Activated CD4-positive, alpha-beta T cell treated with anti-CD3 and anti-CD28 coated beads for 36 hours (primary cell): ENCODE measurements at regions not wholly inside any gene's neighbourhood (a gene's known extent, or its start where the extent isn't known, plus 50 kb on each side); places are given as distances from the start of the nearest gene placed in this dataset.

Source experiments
- ATAC-seq: fragments of 200-7000 bp; cut with Tn5 transposase; one replicate; pipeline ENCODE4 v1.10.0; 2021; ENCODE audit warnings: mild to moderate bottlenecking, moderate library complexity
- CTCF ChIA-PET: fragments of 350-600 bp; sonication (Branson Sonifier 250); formaldehyde crosslinking; loops from one replicate; lab custom pipeline; 2021; ENCODE audit warnings: antibody characterized with exemption; lab: Charles Lee
- POLR2A ChIA-PET: fragments of 350-600 bp; sonication (Branson Sonifier 250); formaldehyde crosslinking; loops from one replicate; lab custom pipeline; 2021; ENCODE audit warnings: antibody characterized with exemption, inconsistent platforms; lab: Charles Lee
- DNase-seq: peaks from one replicate; pipeline ENCODE4 v3.0.0-alpha.2; 2020
- H3K27ac Mint-ChIP-seq: one replicate; pipeline ENCODE4 v1.8.0; 2021; ENCODE audit warnings: mixed read lengths
- H3K27me3 Mint-ChIP-seq: one replicate; pipeline ENCODE4 v1.8.0; 2021; ENCODE audit warnings: mixed read lengths
- H3K36me3 Mint-ChIP-seq: one replicate; pipeline ENCODE4 v1.8.0; 2021; ENCODE audit warnings: low read depth, mixed read lengths
- H3K4me1 Mint-ChIP-seq: one replicate; pipeline ENCODE4 v1.8.0; 2021; ENCODE audit warnings: mixed read lengths
- H3K4me3 Mint-ChIP-seq: one replicate; pipeline ENCODE4 v1.8.0; 2021; ENCODE audit warnings: mild to moderate bottlenecking, moderate library complexity, mixed read lengths
- H3K9me3 Mint-ChIP-seq: one replicate; pipeline ENCODE4 v1.8.0; 2021; ENCODE audit warnings: low read depth, mixed read lengths
- intact Hi-C, 2 experiments: fragments of 100-400 bp; cut with DNase I in 1 of 2; cut with micrococcal nuclease in 1 of 2; formaldehyde crosslinking; loops; one replicate each; pipeline versions ENCODE4 v1.14.2 to v1.15.1; 2022 to 2024; cut with DNase I, micrococcal nuclease

DNA sequence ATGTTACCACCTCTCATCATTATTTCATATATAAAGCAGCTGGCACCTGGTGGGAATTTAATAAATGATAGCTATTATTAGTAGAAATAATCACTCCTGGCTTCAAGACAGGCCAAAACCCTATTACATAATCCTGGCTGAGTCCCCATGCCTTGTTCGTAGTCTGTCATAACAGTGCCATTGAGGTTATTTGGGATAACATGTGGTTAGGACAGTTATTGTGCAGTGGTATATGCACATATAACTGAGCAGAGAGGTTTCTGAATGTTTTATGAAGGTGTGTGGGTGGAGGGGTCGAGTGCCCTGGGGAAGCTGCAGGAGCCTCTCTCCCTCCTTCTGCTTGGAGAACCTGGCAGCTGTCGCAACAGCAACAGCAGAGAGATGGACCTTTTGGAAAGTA is 162.4 kb upstream of the NABP1 start:
- Mint-ChIP-seq H3K27ac (no peak overlapping the region), H3K9me3 (no peaks in the 10 kb centered on the region), H3K36me3 (no peaks in the 10 kb centered on the region), H3K4me3 (no peak overlapping the region), H3K27me3 (peaks cover 6% of the 10 kb centered on the region), H3K4me1 (no peaks in the 10 kb centered on the region)
- DNase-seq = no peak
- POLR2A ChIA-PET = no interaction called here
- CTCF ChIA-PET = interaction anchor here (0.6 to 2.6 kb wide), 9 partner anchors 10 to 360 kb away, joined by 3 to 11 read pairs (median 4); no protein-coding TSS in a partner anchor
- ATAC-seq = no peak
- intact Hi-C loops = no loop called here

DNA sequence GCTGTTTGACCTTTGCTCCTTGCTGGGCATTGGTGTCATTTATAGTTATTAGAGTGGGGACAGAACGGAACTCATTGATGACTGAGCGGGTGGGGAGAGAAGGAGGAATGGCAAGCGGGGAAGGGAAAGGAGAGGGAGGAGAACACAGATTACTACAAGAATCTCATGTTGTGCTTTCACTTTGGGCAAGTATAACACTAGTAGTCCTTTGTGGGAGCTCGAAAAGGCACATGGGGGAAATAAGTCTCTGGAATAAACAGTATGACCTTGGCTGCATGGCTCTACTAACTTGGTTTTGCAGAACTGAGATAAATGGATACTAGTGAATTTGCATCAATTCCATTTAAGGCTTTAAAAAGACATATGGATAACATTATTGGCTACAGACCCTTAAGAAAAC is 161.7 kb upstream of the NABP1 start:
- intact Hi-C loops = no loop called here
- Mint-ChIP-seq H3K36me3 (no peaks in the 10 kb centered on the region), H3K4me3 (no peak overlapping the region), H3K9me3 (no peaks in the 10 kb centered on the region), H3K4me1 (no peaks in the 10 kb centered on the region), H3K27me3 (peaks cover 6% of the 10 kb centered on the region), H3K27ac (no peak overlapping the region)
- CTCF ChIA-PET = interaction anchor here (0.6 to 2.6 kb wide), 7 partner anchors 9 to 464 kb away, joined by 3 to 11 read pairs (median 4); no protein-coding TSS in a partner anchor
- DNase-seq = no peak
- POLR2A ChIA-PET = no interaction called here
- ATAC-seq = no peak

DNA sequence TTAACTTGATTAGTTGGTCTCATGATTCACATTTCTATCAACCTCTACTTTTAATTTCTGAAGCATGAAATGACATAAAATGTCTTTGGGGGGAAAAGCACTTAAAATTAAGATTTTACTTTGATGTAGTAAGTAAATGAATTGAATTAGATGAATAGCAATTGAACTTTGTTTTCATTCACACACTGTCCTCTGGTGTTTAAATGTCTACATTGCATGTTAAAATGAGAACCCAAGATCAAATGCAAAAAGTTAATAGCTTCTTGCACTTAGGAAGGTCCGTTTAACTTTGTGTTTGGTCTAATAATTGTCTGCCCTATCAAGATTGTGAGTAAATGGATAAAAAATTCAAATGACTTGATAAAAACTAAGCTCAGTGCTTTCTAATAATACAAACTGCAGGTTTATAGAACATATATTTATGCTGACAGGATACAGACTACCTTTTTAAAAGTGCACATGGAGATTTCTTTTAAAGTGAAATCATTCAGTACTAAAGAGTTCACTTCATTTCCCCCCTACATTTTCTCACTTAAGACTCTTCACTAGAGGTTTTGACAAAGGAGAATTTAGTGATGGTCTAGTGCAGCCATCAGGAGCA is 156.2 kb upstream of the NABP1 start:
- no peak for ATAC-seq
- intact Hi-C loops = loop anchor here (1.0 to 10.0 kb wide), 7 partner anchors 157 to 469 kb away; partner anchors contain the start of gene MYO1B (in 1 of the 2)
- ChIA-PET POLR2A (no interaction called here), CTCF (interaction anchor here (0.5 to 5.5 kb wide), 41 partner anchors 9 to 1677 kb away, joined by 3 to 83 read pairs (median 4); partner anchors contain the start of gene STAT4)
- Mint-ChIP-seq H3K27ac (no peak overlapping the region), H3K36me3 (no peaks in the 10 kb centered on the region), H3K4me3 (no peak overlapping the region), H3K4me1 (no peaks in the 10 kb centered on the region), H3K27me3 (peaks cover 6% of the 10 kb centered on the region), H3K9me3 (no peaks in the 10 kb centered on the region)
- DNase-seq = no peak

DNA sequence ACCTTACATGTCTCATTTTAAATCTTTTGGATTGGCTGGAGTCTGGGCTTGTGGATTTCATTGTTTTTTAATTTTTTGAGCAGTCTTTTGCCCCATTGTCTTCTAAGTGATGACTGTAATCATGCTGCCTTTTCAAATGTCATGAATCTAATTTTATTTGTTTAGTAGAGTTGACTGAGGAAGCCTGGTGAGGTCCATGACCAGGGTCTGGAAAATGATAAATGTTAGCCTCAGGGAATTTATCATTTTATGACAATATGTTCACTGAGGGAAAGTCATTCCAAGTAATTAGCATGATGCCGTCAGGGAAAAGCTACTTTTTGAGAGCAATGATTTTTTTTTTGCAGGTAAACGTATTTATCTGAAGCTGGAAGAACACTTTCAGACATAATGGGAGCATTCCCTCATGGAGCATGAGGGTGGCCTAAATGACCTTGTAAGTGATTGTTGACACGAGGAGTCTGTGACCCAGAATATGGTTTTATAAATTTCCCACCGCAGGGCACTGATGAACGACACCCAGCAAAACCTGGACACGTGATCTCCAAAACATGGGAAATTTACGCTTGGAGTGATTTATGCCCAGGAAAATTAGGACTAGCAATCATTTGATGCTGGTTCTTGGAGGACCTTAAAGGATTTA is 155.3 kb upstream of the NABP1 start:
- Mint-ChIP-seq H3K27me3 (peaks cover 5% of the 10 kb centered on the region), H3K27ac (no peak overlapping the region), H3K4me3 (no peak overlapping the region), H3K36me3 (no peaks in the 10 kb centered on the region), H3K4me1 (no peaks in the 10 kb centered on the region), H3K9me3 (no peaks in the 10 kb centered on the region)
- ChIA-PET CTCF (interaction anchor here (0.7 to 5.5 kb wide), 16 partner anchors 10 to 473 kb away, joined by 3 to 83 read pairs (median 6); partner anchors contain the start of gene STAT4), POLR2A (no interaction called here)
- ATAC-seq (no peak), DNase-seq (no peak)
- intact Hi-C loops = loop anchor here in 1 of 2 experiments (10.0 kb wide), 1 partner anchor 158 kb away; no protein-coding TSS in a partner anchor

DNA sequence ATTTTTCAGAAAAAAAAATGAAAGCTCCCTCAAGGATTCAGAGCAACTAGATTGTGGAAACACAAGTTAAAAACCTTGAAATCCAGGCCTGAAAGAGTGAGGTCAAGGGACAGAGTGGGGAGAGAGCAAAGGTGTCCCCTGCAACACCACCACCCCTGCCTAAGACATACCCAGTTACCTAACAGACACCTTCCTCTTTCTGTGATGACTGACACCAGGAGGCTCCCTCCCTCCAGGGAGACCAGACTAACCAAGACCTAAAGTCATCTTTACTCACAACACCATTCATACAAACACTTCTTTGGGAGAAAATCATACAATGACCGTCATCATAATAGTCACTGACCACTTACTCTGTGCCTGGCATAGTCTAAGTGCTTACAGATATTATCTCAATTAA is 151.8 kb upstream of the NABP1 start:
- CTCF ChIA-PET = interaction anchor here (0.8 to 1.6 kb wide), 6 partner anchors 11 to 467 kb away, joined by 3 to 7 read pairs (median 4); no protein-coding TSS in a partner anchor
- no peaks in the 10 kb centered on the region for H3K36me3 Mint-ChIP-seq
- POLR2A ChIA-PET = no interaction called here

DNA sequence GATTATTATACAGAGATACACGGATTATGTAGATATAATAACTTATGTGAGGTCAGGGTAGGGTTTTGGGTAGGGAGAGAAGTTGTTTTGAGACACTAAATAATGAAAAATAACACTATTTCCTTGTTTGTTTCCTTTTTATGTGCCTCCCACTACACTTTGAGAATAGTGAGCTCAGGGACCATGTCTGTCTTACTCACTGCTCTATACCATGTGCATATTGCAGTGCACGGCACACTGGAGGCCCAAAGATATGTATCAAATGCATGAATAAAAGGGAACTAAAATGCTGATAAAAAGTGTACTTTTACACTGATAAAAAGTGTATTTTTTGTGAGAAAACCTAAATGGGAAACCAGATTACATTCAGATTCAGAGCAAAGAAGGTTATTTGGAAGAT is 151.4 kb upstream of the NABP1 start:
- ChIA-PET CTCF (interaction anchor here (0.8 to 1.6 kb wide), 4 partner anchors 18 to 456 kb away, joined by 3 to 7 read pairs (median 4); no protein-coding TSS in a partner anchor), POLR2A (no interaction called here)
- Mint-ChIP-seq H3K27ac (no peak overlapping the region), H3K9me3 (no peaks in the 10 kb centered on the region), H3K4me3 (no peak overlapping the region), H3K4me1 (peaks cover 6% of the 10 kb centered on the region), H3K27me3 (no peaks in the 10 kb centered on the region), H3K36me3 (no peaks in the 10 kb centered on the region)
- intact Hi-C loops = loop anchor here in 1 of 2 experiments (10.0 kb wide), 1 partner anchor 162 kb away; no protein-coding TSS in a partner anchor
- ATAC-seq = no peak
- no peak for DNase-seq

More for the DNA sequence above, 151.8 kb upstream of the NABP1 start:
- no peak for DNase-seq
- Mint-ChIP-seq H3K9me3 (no peaks in the 10 kb centered on the region), H3K27me3 (no peaks in the 10 kb centered on the region), H3K4me1 (peaks cover 6% of the 10 kb centered on the region), H3K4me3 (no peak overlapping the region), H3K27ac (no peak overlapping the region)
- no peak for ATAC-seq
- intact Hi-C loops = loop anchor here in 1 of 2 experiments (10.0 kb wide), 1 partner anchor 161 kb away; no protein-coding TSS in a partner anchor

DNA sequence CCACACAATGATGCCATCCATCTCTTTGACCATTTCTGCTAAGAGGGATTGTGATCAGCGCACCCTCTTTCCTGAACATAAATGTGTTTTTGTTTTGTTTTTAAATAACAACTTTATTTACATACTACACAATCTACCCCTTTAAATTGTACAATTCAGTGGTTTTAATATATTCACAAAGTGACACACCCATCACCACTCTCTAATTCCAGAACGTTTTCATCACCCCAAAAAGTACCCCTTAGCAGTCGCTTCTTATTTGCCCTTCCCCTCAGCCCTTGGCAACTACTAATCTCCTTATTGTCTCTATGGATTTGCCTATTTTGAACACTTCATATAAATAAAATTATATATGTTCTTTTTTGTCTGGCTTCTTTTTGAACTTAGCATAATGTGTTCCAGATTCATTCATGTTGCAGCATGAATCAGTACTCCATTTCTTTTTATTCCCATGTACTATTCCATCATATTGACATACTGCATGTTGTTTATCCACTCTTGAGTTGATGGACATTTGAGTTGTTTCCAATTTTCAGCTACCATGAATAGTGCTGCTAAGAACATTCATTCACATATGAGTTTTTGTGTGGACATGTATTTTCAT is 150.9 kb upstream of the NABP1 start:
- H3K27ac Mint-ChIP-seq = no peak overlapping the region
- intact Hi-C loops = loop anchor here in 1 of 2 experiments (10.0 kb wide), 1 partner anchor 162 kb away; no protein-coding TSS in a partner anchor
- H3K4me1 Mint-ChIP-seq = peaks cover 6% of the 10 kb centered on the region
- ChIA-PET POLR2A (no interaction called here), CTCF (interaction anchor here (1.4 kb wide), 1 partner anchor 362 kb away, joined by 7 read pairs; no protein-coding TSS in a partner anchor)
- DNase-seq = no peak
- H3K9me3 Mint-ChIP-seq = no peaks in the 10 kb centered on the region
- H3K27me3 Mint-ChIP-seq = no peaks in the 10 kb centered on the region
- no peak for ATAC-seq
- H3K4me3 Mint-ChIP-seq = no peak overlapping the region
- H3K36me3 Mint-ChIP-seq = no peaks in the 10 kb centered on the region

DNA sequence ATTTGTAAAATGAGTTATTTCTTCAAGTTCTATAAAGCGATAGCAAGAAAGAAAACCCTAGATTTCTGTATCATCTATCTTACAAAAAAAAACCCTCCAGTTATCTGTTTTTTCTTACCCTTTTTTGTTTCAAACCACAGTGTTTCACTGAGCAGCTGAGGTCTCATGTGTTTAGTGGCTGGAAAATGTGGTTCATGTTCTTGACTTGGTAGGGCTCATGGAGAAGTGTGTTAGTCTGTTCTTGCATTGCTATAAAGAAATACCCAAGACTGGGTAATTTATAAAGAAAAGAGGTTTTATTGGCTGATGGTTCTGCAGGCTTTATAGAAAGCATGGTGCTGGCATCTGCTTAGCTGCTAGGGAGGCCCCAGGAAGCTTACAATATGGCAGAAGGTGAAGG is 147.3 kb upstream of the NABP1 start:
- Mint-ChIP-seq H3K4me3 (no peak overlapping the region), H3K27me3 (no peaks in the 10 kb centered on the region), H3K4me1 (peaks cover 6% of the 10 kb centered on the region), H3K27ac (no peak overlapping the region), H3K9me3 (no peaks in the 10 kb centered on the region), H3K36me3 (no peaks in the 10 kb centered on the region)
- ChIA-PET POLR2A (no interaction called here), CTCF (interaction anchor here (0.7 to 2.5 kb wide), 5 partner anchors 8 to 337 kb away, joined by 3 to 10 read pairs (median 6); no protein-coding TSS in a partner anchor)
- DNase-seq = peak; percentile 12
- ATAC-seq = peak; percentile 80
- intact Hi-C loops = no loop called here

DNA sequence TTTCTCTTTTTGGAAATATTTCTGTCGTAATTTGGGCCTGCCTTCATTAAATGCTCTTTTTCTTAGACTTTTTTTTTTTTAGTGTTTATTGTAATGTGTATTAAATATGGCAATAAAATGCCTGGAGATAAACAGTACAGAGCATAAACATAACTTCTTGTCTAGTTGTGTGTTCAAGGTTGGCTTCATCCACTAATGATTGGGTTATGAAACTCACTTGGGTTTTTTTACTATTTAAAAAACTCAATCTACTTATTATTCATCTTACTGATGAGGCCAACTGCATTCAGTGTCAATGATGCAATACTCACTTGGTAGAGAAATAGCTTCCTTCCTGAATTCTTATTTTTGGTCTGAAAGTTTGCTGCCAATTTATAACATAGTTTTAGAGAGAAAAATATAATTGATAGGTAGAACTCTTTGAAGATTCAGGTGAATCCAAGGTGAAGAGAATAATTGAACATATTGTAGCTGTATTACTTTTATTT is 144.2 kb upstream of the NABP1 start:
- peaks cover 6% of the 10 kb centered on the region for H3K4me1 Mint-ChIP-seq
- H3K9me3 Mint-ChIP-seq = no peaks in the 10 kb centered on the region
- CTCF ChIA-PET = interaction anchor here (1.1 kb wide), 1 partner anchor 13 kb away, joined by 3 read pairs; no protein-coding TSS in a partner anchor
- H3K36me3 Mint-ChIP-seq = no peaks in the 10 kb centered on the region
- intact Hi-C loops = no loop called here
- H3K27me3 Mint-ChIP-seq = no peaks in the 10 kb centered on the region
- ATAC-seq = no peak
- POLR2A ChIA-PET = no interaction called here
- no peak for DNase-seq
- H3K27ac Mint-ChIP-seq = no peak overlapping the region
- no peak overlapping the region for H3K4me3 Mint-ChIP-seq

DNA sequence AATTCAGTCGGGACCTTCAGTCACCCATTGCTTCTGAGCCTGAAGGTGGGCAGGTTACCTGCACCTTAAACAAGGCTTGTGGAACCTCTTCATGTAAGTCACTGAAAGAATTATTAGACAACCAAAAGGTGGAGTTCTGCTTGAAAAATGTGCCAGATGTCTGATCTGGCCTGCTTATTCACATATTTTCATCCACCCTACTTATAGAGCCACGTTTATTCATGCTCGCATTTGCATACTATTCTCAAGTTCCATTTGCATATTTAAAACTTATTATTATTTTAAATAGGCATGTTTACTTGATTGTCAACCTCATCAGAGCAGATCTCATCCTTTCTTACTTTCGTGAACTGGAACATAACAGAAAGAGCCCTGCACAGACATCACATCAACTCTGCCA is 140.0 kb upstream of the NABP1 start:
- Mint-ChIP-seq H3K4me3 (no peak overlapping the region), H3K36me3 (no peaks in the 10 kb centered on the region), H3K27me3 (no peaks in the 10 kb centered on the region), H3K9me3 (no peaks in the 10 kb centered on the region), H3K27ac (no peak overlapping the region), H3K4me1 (no peaks in the 10 kb centered on the region)
- ChIA-PET CTCF (interaction anchor here (0.6 to 3.7 kb wide), 4 partner anchors 8 to 624 kb away, joined by 3 to 18 read pairs (median 6); no protein-coding TSS in a partner anchor), POLR2A (interaction anchor here (0.6 to 0.7 kb wide), 2 partner anchors 16 to 612 kb away, joined by 3 read pairs; no protein-coding TSS in a partner anchor)
- no peak for ATAC-seq
- intact Hi-C loops = no loop called here
- no peak for DNase-seq
